GM18858 (cell line): ENCODE measurements at regions not wholly inside any gene's neighbourhood (a gene's known extent, or its start where the extent isn't known, plus 50 kb on each side); places are given as distances from the start of the nearest gene placed in this dataset.
"Not testable (repeated sequence)": the region's sequence is repeated elsewhere in the genome, so short reads cannot be mapped to it uniquely, and the experiment has no call there.

Experiments
- ATAC-seq: cut with Tn5 transposase; IDR thresholded peaks from one replicate; pipeline ENCODE4 v1.9.1; 2021; ENCODE audit not compliant: unreplicated experiment

DNA sequence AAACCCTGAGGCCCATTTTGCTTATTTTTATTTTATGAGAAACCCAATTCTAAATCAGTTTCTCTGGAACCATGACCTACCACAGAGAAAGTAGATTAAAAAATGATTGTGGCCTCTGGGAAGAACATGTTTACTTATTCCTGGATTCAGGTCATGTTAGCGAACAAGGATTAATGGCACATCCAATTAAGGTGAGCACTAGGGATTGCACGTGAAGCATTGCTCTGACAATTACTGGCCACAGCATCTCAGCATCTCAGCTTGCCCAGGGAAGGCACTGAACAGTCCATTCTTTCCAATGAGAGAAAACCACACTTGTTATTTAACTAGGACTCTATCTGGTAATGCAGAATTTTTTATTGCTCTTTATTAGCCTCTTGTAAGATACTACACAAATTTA, 119.8 kb downstream of the ZNF330 start:
- no peak for ATAC-seq

DNA sequence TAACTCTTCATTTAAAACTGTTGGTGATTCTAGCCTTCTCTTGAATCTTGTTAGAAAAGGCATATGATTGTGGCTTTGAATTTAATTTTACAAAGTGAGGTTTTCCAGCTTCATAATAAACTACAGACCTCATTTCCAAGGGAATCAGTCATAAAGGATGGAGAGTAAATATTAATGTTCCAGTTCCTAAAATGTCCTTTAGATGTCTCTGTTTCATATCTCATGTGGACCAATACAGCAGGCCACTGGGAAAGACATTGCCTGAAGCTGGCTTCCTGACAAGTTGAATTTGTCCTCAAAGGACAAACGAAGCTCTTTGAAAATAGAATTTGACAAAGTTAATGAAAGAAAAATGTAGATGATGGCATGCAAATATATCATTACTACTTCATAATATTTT, 125.4 kb downstream of the ZNF330 start:
- ATAC-seq = peak; percentile 58

DNA sequence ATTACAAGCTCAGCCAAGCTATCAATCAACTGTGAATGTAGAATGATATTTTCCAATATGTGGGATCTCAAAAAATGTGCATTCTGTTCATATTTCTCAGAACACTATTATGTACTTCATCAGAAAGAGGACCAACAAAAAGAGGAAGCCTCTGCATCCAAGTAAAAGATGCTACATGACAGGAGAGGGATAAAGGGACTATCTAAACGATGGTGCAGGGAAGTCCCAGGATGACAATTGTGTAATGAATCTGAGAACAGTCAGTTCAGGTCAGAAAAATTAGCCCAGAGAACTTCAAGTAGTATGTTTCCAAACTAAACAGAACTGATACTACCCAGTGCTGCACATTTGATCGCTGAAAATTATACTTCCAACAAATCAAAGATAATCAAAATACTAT, 127.0 kb downstream of the ZNF330 start:
- no peak for ATAC-seq

DNA sequence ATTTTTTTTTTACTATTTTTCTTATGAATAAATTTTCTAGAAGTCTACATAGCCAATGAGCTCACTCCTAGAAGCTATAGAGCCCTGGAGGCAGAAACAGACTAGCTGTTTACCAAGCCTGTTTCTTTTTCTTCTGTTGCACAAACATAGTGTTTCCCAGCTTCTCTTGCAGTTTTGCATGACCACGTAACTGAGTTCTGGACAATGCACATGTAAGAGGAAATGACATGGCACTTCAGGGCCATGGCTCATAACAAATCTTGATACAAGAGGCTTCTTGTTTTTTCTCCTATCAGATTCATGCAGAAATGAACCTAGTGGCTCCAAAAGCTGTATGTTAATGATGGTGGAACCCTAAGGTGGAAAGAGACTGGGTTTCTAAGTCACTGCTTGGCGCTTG, 127.4 kb downstream of the ZNF330 start:
- ATAC-seq = peak; percentile 31

DNA sequence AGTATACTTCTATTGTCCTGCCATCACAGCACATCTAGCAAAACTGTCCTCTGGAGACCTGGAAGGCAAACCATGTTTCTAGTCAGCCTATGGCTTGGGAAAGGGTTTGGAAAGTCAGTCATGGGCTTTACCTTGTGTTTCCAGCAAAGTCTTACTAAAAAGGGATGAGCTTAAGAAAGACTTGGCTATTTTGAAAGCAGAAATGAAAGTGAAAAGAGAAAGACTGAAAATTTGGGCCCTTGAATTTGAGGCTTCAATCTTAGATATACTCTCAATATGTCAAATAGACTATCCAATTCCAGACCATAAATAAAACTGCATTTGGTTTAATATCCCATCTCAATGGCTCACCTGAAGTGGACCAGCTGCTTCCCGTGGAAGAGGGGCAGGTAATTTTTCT, 127.9 kb downstream of the ZNF330 start:
- peak; percentile 21 for ATAC-seq

DNA sequence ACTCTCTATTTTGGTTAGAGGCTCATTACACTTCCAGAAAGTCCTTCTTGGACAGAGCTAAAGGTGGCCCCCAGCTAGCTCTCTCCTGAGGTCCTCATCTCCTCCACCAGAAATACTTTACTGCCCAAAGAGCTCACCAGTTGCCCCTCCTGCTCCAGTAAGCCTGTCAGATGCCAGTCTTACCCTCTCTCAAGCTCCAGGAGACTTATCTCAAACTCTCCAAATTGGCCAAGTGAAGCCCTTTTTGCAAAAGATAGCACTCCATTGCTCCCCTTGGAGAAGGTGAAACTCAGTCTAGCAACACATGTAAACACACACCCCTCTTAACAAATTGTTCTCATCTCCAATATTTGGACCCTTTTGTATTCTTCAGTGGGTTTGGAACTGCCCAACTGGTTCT, 128.5 kb downstream of the ZNF330 start:
- no peak for ATAC-seq

DNA sequence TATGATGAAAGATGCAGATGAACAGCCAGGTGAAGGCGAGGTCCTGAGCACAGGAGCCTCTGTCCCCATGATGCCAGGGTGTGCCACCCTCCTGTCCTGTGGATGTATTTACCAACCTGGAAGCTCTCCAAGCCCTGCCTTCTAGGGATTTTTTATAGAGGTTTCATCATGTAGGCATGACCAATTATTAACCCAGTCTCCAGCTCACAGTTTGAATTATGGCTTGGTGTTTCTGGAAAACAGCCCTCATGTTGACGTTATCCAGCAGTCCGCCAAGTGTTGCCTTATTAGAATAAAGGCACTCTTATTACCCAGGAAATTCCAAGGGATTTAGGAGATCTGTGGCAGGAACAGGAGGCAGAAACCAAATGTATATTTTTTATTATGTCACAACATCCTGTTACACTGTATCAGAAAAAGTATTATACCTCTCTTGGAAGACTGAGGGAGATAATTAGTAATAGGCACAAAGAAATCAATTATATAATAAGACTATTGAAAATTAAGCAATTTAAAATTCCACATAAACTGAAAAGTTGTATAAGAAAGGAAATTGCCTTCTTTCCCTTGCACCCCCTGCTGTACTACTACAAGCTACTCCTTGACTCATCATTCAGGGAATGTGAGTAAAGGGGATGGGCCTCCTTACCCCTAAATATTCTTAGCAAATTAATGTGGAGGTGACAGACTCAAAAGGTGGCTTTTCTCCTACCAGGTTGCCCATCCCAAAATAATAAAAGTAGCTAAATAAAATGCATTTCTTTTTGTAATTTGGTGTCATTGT, 129.6 kb downstream of the ZNF330 start:
- no peak for ATAC-seq

DNA sequence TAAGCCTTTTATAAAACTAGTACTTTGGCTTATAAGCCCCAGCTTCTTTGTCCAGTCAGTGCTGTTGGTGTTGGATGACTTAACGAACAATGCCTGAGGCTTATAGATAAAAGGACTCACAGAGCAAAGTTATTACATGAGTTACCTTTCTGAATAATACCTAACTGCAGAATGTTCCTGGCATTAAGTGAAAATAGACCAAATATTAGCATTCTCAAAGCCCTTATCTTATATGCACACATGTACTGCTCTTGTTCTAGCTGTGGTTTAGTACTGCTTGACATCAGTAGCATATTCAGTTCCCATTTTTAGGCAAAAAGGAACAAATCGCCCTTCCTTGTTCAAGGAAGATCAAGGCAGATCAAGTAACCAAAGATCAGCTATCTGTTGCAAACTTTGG, 131.6 kb downstream of the ZNF330 start:
- ATAC-seq = no peak

DNA sequence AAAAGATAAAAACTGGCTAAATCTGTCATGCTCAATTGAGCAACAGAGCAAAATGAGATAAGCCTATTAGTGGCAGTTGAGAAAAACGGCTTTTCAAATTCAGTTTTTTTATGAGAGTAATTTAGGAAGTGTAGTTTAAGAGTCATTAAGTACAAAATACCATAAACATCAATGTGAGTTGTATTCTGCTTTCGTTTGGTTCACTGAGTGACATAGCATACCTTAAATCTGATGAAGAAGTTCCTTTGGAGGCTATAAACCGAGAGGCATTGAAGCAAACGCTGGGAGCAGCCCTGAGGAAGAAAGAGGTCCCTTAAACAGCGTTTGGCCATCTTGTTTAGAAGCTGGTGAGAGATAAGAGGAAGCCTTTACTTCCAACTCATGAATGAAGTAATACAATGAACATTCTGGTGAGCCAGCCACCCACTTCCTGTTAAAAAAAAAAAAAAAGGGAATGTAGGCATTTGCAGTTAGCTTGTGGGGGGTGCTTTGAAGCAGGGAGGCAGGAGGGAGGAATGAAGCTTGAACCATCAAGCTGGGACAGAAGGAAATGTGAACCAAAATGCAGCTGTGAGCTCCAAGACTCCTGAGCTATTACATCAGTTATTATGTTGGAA, 132.3 kb downstream of the ZNF330 start:
- no peak for ATAC-seq

DNA sequence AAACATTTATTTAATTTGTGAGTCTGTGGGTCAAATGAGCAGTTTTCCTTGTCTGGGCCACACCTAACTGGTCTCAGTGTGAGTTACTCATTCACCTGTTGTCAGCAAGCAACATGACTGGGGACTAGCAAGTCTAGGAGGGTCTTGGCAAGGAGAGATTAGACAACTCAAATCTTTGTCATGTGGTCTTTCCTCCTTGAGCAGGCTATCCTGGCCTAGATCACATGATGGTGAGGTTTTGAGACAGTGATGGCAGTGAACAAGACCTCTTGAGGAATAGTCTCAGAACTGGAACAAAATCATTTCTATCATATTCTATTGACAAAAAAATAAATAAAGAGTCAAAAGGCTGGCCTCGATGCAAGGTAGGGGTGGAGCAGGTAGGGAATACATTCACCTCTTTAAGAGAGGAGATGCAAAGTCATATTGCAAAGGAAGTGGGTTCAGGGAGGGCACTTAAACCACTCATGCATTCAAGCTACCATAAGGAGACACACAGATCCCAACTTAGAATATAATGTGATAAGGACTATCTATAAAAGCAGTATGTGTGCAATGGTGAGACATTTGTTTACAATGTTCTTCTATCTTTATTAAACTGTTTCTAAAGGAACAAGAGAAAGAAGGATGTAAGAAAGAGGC, 135.7 kb downstream of the ZNF330 start:
- ATAC-seq = no peak

DNA sequence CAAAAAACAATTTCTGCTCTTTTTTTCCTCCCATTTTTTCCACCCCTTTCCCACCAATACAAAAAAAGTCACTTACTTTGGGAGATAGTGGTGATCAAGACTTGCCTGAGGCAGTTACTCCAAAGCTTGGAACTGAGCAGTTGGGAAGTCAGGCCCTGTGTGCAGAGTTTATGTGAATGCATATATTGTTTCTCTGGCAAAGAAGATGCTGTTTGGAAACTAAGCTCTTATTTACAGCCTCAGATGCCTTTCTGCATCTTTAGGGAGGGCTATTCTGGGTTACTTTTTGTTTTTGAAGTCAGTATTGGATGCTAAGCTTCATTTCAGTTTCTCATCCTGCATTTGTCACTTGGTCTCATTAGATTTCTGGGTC, 136.3 kb downstream of the ZNF330 start:
- ATAC-seq = no peak

DNA sequence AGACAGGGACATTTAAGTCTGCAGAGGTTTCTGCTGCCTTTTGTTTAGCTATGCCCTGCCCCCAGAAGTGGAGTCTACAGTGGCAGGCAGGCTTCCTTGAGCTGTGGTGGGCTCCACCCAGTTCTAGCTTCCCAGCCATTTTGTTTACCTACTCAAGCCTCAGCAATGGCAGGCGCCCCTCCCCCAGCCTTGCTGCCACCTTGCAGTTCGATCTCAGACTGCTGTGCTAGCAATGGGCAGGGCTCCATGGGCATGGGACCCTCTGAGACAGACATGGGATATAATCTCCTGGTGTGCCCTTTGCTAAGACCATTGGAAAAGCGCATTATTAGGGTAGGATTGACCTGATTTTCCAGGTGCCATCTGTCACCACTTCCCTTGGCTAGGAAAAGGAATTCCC, 147.5 kb downstream of the ZNF330 start:
- ATAC-seq = not testable (repeated sequence)

DNA sequence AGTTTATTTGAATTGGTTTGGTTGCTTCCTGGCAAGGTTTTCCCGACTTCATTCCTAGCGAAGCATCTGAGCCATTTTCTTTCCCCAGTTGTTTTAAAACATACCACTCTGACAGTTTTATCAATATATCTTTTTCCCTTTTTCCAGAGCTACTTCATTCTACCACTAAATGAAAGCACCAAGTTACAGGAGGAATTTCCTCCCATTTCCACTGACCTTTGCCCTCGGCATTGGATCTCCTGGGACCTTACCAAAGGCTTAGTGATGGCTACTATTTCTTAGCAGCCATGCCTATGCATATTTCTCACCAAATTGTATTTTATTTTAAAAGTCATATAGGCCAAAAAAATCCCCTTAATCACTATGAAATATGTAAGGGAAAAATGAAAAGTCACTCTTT, 150.5 kb downstream of the ZNF330 start:
- ATAC-seq = no peak

DNA sequence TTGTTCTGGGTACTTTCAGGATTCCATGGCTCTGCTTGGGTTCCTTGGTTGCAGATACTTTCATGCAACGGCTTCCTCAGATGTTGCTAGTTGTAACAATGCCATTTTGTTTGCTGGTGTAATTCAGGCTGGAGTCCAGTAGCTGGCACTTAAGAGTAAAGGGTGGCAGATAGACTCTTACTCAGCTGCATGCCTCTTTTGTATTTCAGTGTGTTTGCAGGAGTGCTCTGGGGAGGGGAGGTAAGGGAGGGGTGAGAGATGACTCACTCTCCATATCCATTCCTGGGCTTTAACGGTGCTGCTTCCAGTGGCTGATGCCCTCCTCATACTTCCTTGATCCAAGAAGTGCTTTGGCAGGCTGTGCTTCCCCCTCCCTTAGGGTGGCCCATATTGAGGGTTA, 155.2 kb downstream of the ZNF330 start:
- no peak for ATAC-seq

DNA sequence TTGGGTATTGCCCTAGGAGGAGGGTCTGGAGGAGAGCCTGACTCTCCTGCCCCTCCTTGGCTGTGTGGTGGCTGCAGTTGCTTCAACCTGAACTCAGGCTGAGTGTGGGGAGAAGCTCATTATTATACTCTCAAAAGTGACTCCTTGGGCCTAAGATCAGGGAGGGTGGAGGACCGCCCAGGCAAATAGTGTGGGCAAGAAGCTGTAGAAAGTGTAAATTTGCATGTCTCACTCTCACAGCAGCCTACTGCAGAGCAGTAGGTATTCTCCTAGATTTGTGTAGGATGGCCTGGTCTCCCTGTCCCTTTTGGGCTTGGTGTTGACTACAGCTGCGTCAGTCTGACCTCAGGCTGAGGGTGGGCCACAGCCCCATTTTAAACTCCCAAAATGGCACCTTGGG, 156.1 kb downstream of the ZNF330 start:
- ATAC-seq = peak; percentile 49

DNA sequence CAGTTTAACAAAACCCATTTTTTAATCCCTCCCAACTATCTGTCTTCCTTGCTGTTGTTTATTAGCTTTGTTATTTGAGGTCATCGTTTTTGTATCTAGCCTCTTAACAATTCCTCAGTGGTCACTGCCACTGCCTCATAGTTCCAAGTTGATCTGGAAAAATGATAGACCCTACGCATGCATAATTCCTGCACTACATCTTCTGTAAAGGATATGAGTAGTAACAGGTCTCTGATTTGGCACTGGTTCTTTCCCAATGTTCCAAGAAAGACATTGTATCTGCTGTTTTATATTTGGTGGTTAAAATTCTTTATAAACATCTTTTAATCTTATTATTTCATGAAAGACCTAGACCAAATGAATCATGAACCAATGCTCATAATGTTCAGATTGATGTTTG, 166.6 kb downstream of the ZNF330 start:
- no peak for ATAC-seq

DNA sequence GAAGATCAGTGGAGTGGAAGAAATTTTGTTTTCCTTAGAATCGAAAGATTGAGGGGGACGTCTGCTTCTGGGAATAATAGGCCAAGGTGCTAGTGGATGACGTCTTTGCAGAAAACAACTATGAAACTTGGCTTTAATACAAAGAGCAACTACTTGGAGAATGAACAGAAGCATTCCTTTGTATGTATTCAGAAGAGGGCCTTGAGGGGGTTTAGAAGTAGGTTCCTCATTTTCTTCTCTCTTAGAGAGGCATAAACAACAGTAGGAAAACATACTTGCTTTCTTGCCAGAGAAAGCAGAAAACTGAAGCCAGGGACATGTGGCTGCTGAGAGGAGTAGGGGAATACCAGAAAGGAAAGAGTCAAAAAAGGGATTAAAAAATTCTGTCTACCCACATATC, 167.8 kb downstream of the ZNF330 start:
- ATAC-seq = no peak

DNA sequence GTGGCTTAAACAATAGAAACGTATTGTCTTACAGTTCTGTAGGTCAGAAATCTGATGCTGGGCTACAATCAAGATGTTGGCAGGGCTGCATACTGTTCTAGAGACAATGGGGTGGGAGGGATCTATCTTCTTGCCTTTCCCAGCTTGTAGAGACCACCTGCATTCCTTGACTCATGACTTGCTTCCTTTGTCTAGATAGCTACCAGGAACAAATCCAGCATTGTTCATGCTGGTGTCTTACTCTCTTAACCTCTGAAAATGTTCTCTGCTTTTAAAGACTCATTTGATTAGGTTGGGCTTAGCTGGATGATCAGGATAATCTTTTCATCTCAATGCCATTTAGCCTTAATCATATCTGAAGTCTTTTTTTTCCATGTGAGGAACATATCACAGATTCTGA, 169.0 kb downstream of the ZNF330 start:
- no peak for ATAC-seq

DNA sequence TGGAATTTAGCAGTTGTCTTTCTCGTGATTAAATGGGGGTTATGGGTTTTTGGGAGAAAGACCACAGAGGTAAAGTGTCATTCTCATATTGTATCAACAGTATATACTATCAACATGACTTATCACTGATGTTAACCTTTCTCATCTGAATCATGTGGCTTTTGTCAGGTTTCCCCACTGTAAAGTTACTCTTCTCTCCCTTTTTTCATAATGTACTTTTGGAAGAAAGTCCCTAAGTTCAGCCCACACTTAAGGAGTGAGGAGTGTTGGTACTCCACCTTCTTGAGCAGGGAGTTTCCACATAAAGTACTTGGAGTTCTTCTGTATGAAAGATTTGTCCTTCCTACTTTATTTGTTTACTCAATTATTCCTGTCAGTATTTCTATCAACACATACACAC, 169.9 kb downstream of the ZNF330 start:
- no peak for ATAC-seq

DNA sequence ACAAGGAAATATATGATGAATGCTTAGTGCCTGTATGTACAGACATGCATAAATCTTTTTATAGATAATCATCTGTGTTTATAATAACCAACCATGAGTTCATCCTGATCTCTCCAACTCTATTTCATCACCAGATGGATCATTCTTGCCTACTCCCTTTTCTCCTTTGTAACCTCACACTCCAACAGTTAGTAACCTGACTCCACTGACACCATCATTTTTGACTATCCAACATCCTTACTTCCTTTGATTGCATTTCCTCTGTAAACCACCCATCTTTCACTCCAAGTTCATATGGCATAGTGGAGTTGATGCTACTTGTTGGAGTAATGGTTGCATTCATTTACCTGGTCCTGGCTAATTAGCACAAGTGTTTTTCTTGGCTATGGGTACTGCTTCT, 170.6 kb downstream of the ZNF330 start:
- no peak for ATAC-seq

DNA sequence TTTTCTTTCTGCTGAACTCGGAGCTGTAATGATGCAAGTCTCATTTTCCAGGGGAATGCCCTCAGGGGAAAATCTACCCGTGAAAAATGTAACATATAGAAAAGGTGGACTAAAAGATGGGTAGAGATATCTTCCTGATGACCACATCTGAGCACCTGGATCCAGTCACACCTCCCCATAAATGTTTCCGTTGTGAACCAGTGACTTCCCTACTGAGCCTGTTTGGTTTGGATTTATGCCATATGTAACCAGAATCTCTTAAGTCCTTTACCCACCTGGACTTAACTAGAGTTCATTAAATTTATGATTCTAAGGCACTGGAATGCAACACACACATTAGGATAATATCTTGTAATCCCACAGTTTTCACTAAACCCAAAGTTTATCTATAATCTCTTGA, 171.1 kb downstream of the ZNF330 start:
- no peak for ATAC-seq

DNA sequence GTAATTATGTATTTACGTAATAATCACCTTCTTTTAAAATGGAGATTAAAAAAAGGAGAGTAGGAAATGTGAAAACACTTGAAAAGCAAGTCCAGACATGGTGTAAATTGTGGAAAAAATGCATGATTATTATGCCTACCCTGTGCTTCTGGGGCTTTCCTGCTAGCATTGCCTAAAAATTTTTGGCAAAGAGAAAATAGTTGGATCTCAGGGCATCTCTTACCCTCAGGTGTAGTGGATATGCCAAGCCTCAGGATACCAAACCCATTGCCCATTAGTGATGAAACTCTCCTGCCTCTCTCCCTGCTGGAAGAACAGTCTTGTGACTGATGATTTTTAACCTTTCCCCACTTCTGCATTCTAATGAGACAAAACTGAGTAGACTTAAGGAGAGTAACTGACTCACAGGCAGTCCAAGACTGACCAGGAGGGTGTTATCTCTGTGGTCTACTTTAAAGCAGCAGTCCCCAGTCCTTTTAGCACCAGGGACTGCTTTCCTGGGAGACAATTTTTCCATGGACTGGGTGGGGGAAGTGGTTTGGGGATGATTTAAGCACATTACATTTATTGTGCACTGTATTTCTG, 174.6 kb downstream of the ZNF330 start:
- ATAC-seq = no peak
